MM.1S (cell line): ENCODE measurements at regions not wholly inside any gene's neighbourhood (a gene's known extent, or its start where the extent isn't known, plus 50 kb on each side); places are given as distances from the start of the nearest gene placed in this dataset.

Experiments used
- DNase-seq: peaks from one replicate; pipeline ENCODE4 v3.0.0-alpha.2; 2015
- H2AFZ ChIP-seq: fragments of 300-600 bp; sonication (generic); 2 replicates; pipeline ENCODE4 v1.6.0; 2016; ENCODE audit warnings: antibody characterized with exemption, low read length
- H3F3A ChIP-seq: fragments of 300-600 bp; sonication (generic); 2 replicates; pipeline ENCODE4 v1.6.1; 2016; ENCODE audit warnings: mild to moderate bottlenecking, antibody characterized with exemption, low read length, moderate library complexity, mixed read lengths; ENCODE audit not compliant: insufficient read depth
- H3K27ac ChIP-seq: fragments of 300-600 bp; sonication (generic); 2 replicates; pipeline ENCODE4 v1.5.1; 2016; ENCODE audit warnings: mild to moderate bottlenecking, low read length
- H3K27me3 ChIP-seq: fragments of 300-600 bp; sonication (generic); replicated peaks from 2 replicates; pipeline ENCODE4 v1.6.0; 2016; ENCODE audit warnings: low read length; ENCODE audit not compliant: insufficient read depth
- H3K36me3 ChIP-seq: fragments of 300-600 bp; sonication (generic); replicated peaks from 2 replicates; pipeline ENCODE4 v1.6.1; 2016; ENCODE audit warnings: mild to moderate bottlenecking, low read length, mixed read lengths; ENCODE audit not compliant: insufficient read depth
- H3K4me1 ChIP-seq: fragments of 300-600 bp; sonication (generic); 2 replicates; pipeline ENCODE4 v1.6.1; 2016; ENCODE audit warnings: low read length, mixed read lengths
- H3K4me2 ChIP-seq: fragments of 300-600 bp; sonication (generic); 2 replicates; pipeline ENCODE4 v1.6.0; 2016; ENCODE audit warnings: low read depth, low read length
- H3K4me3 ChIP-seq: fragments of 300-600 bp; sonication (generic); 2 replicates; pipeline ENCODE4 v1.5.1; 2016; ENCODE audit warnings: low read length, mixed read lengths
- H3K79me2 ChIP-seq: fragments of 300-600 bp; sonication (generic); 2 replicates; pipeline ENCODE4 v1.6.1; 2016; ENCODE audit warnings: mixed run types, low read length, mixed read lengths
- H3K9ac ChIP-seq: fragments of 300-600 bp; sonication (generic); 2 replicates; pipeline ENCODE4 v1.6.1; 2016; ENCODE audit warnings: low read length, mixed read lengths
- H3K9me2 ChIP-seq: fragments of 300-600 bp; sonication (generic); replicated peaks from 2 replicates; pipeline ENCODE4 v1.6.1; 2016; ENCODE audit warnings: mild to moderate bottlenecking, low read length, mixed read lengths; ENCODE audit not compliant: insufficient read depth
- H3K9me3 ChIP-seq: fragments of 300-600 bp; sonication (generic); replicated peaks from 2 replicates; pipeline ENCODE4 v1.6.1; 2016; ENCODE audit warnings: mild to moderate bottlenecking, low read length, mixed read lengths; ENCODE audit not compliant: insufficient read depth
- H4K20me1 ChIP-seq: fragments of 300-600 bp; sonication (generic); 2 replicates; pipeline ENCODE4 v1.6.1; 2016; ENCODE audit warnings: mild to moderate bottlenecking, low read length, moderate library complexity, mixed read lengths; ENCODE audit not compliant: insufficient read depth
- CTCF ChIP-seq: fragments of 300-600 bp; sonication (generic); IDR thresholded peaks from 2 replicates; pipeline ENCODE4 v1.5.1; 2016; ENCODE audit warnings: antibody characterized with exemption, low read length, mixed read lengths
- EZH2 ChIP-seq: fragments of 300-600 bp; sonication (generic); optimal IDR thresholded peaks from 2 replicates; pipeline ENCODE3; 2017; ENCODE audit warnings: low read depth, mild to moderate bottlenecking, antibody characterized with exemption, low read length, mixed read lengths
- EZH2phosphoT487 ChIP-seq: fragments of 300-600 bp; sonication (generic); IDR thresholded peaks from 2 replicates; pipeline ENCODE4 v1.6.1; 2018; ENCODE audit warnings: antibody characterized with exemption, low read length

- Histone ChIP-seq H4K20me1 (no peaks in the 10 kb centered on the region), H3K27me3 (no peaks in the 10 kb centered on the region), H3F3A (no peaks in the 10 kb centered on the region), H3K79me2 (no peaks in the 10 kb centered on the region), H3K9me3 (no peaks in the 10 kb centered on the region), H3K36me3 (no peaks in the 10 kb centered on the region), H3K4me2 (no peak overlapping the region), H3K9ac (no peak overlapping the region), H3K4me3 (no peak overlapping the region), H3K27ac (no peak overlapping the region), H2AFZ (no peak overlapping the region), H3K4me1 (0 out of 2 replicates have a peak, but pooled peaks cover 4% of the 10 kb centered on the region), H3K9me2 (no peaks in the 10 kb centered on the region)
- TF ChIP-seq EZH2phosphoT487 (no peak), CTCF (no peak), EZH2 (no peak)
- no peak for DNase-seq
Observed at GRCh38 chr18:32610176-32610575, 139.5 kb upstream of the GAREM1 start.

GRCh38 chr18:32607816-32608215 is 137.1 kb upstream of the GAREM1 start:
- H3K27me3 ChIP-seq = no peaks in the 10 kb centered on the region
- DNase-seq = no peak
- H3K27ac ChIP-seq = no peak overlapping the region
- H4K20me1 ChIP-seq = no peaks in the 10 kb centered on the region
- no peaks in the 10 kb centered on the region for H3K9me2 ChIP-seq
- no peaks in the 10 kb centered on the region for H3K4me1 ChIP-seq
- no peak overlapping the region for H3K9ac ChIP-seq
- no peak overlapping the region for H2AFZ ChIP-seq
- no peak overlapping the region for H3K4me2 ChIP-seq
- H3F3A ChIP-seq = no peaks in the 10 kb centered on the region
- no peaks in the 10 kb centered on the region for H3K79me2 ChIP-seq
- H3K9me3 ChIP-seq = no peaks in the 10 kb centered on the region
- H3K36me3 ChIP-seq = no peaks in the 10 kb centered on the region
- no peak for TF ChIP-seq EZH2
- no peak for TF ChIP-seq EZH2phosphoT487
- no peak for TF ChIP-seq CTCF
- no peak overlapping the region for H3K4me3 ChIP-seq

GRCh38 chr18:32598144-32598543 is 127.5 kb upstream of the GAREM1 start:
- Histone ChIP-seq H2AFZ (no peak overlapping the region), H3K9me3 (no peaks in the 10 kb centered on the region), H4K20me1 (no peaks in the 10 kb centered on the region), H3K9ac (no peak overlapping the region), H3K4me1 (0 out of 2 replicates have a peak, but pooled peaks cover 6% of the 10 kb centered on the region), H3K4me2 (no peak overlapping the region), H3K9me2 (no peaks in the 10 kb centered on the region), H3K79me2 (no peaks in the 10 kb centered on the region), H3K36me3 (no peaks in the 10 kb centered on the region), H3K4me3 (no peak overlapping the region), H3K27ac (no peak overlapping the region), H3K27me3 (no peaks in the 10 kb centered on the region), H3F3A (no peaks in the 10 kb centered on the region)
- TF ChIP-seq EZH2 (no peak), CTCF (no peak), EZH2phosphoT487 (no peak)
- DNase-seq = no peak

- no peak overlapping the region for H3K4me3 ChIP-seq
- H3K36me3 ChIP-seq = no peaks in the 10 kb centered on the region
- H3F3A ChIP-seq = no peaks in the 10 kb centered on the region
- H3K79me2 ChIP-seq = no peaks in the 10 kb centered on the region
- H3K9ac ChIP-seq = no peak overlapping the region
- no peak overlapping the region for H3K27ac ChIP-seq
- no peaks in the 10 kb centered on the region for H4K20me1 ChIP-seq
- H3K27me3 ChIP-seq = no peaks in the 10 kb centered on the region
- H2AFZ ChIP-seq = no peak overlapping the region
- no peaks in the 10 kb centered on the region for H3K9me2 ChIP-seq
- no peak for DNase-seq
- H3K9me3 ChIP-seq = no peaks in the 10 kb centered on the region
- H3K4me2 ChIP-seq = no peak overlapping the region
- no peak for TF ChIP-seq EZH2
- no peak for TF ChIP-seq EZH2phosphoT487
- no peak for TF ChIP-seq CTCF
- no peaks in the 10 kb centered on the region for H3K4me1 ChIP-seq
Observed at GRCh38 chr18:32596501-32596900, 125.8 kb upstream of the GAREM1 start.
